ENCODE measurements at regions not wholly inside any gene's neighbourhood (a gene's known extent, or its start where the extent isn't known, plus 50 kb on each side); places are given as distances from the start of the nearest gene placed in this dataset.

GRCh38 chr1:56215086-56215485 is 364.3 kb downstream of the PLPP3 start:
- Histone ChIP-seq H3K9me3 (no peaks in the 10 kb centered on the region), H3K27me3 (no peaks in the 10 kb centered on the region), H3K27ac (no peak overlapping the region), H3K36me3 (ENCODE audit: low read depth, missing control alignments) (no peaks in the 10 kb centered on the region), H3K4me3 (no peak overlapping the region), H3K4me1 (no peaks in the 10 kb centered on the region)
- no peak for DNase-seq
- TF ChIP-seq POLR2A (IDR thresholded peaks at IDR 0.05) (no peak), CTCF (IDR thresholded peaks at IDR 0.05) (no peak)
- WGBS, 2 donors = 86 to 91% methylated on average over 3 of the region's 3 CpGs
- intact Hi-C loops (cut with DNase I; ENCODE audit: low total_unique reads) = no loop called here

GRCh38 chr1:56213068-56213467 is 366.3 kb downstream of the PLPP3 start:
- intact Hi-C loops (cut with DNase I; ENCODE audit: low total_unique reads) = no loop called here
- no peak for DNase-seq
- H3K27ac ChIP-seq = no peak overlapping the region
- no peaks in the 10 kb centered on the region for H3K4me1 ChIP-seq
- no peaks in the 10 kb centered on the region for H3K36me3 ChIP-seq (ENCODE audit: low read depth, missing control alignments)
- H3K4me3 ChIP-seq = no peak overlapping the region
- TF ChIP-seq POLR2A (IDR thresholded peaks at IDR 0.05) = no peak
- TF ChIP-seq CTCF (IDR thresholded peaks at IDR 0.05) = no peak
- no peaks in the 10 kb centered on the region for H3K27me3 ChIP-seq
- H3K9me3 ChIP-seq = no peaks in the 10 kb centered on the region

- intact Hi-C loops (cut with DNase I; ENCODE audit: low total_unique reads) = no loop called here
- no peak for DNase-seq
- Histone ChIP-seq H3K9me3 (no peaks in the 10 kb centered on the region), H3K4me3 (no peak overlapping the region), H3K36me3 (ENCODE audit: low read depth, missing control alignments) (no peaks in the 10 kb centered on the region), H3K27ac (no peak overlapping the region), H3K27me3 (no peaks in the 10 kb centered on the region), H3K4me1 (no peaks in the 10 kb centered on the region)
- TF ChIP-seq CTCF (IDR thresholded peaks at IDR 0.05) (no peak), POLR2A (IDR thresholded peaks at IDR 0.05) (no peak)
- WGBS, 2 donors = 96 to 97% methylated on average over 2 of the region's 2 CpGs
These were observed 367.2 kb downstream of the PLPP3 start for GRCh38 chr1:56212143-56212542.

GRCh38 chr1:56206391-56206790 is 373.0 kb downstream of the PLPP3 start:
- Histone ChIP-seq H3K4me1 (no peaks in the 10 kb centered on the region), H3K4me3 (no peak overlapping the region), H3K9me3 (no peaks in the 10 kb centered on the region), H3K27me3 (no peaks in the 10 kb centered on the region), H3K27ac (no peak overlapping the region), H3K36me3 (ENCODE audit: low read depth, missing control alignments) (no peaks in the 10 kb centered on the region)
- TF ChIP-seq POLR2A (IDR thresholded peaks at IDR 0.05) = no peak
- TF ChIP-seq CTCF (IDR thresholded peaks at IDR 0.05) = no peak
- DNase-seq = no peak
- intact Hi-C loops (cut with DNase I; ENCODE audit: low total_unique reads) = no loop called here
- WGBS, 2 donors = 85 to 90% methylated on average over 2 of the region's 2 CpGs

- WGBS, 2 donors = 94 to 100% methylated on average over 1 of the region's 1 CpG
- intact Hi-C loops (cut with DNase I; ENCODE audit: low total_unique reads) = no loop called here
These were observed 375.2 kb downstream of the PLPP3 start for GRCh38 chr1:56204206-56204605.

More at GRCh38 chr1:56204206-56204605, 375.2 kb downstream of the PLPP3 start:
- TF ChIP-seq POLR2A (IDR thresholded peaks at IDR 0.05) (no peak), CTCF (IDR thresholded peaks at IDR 0.05) (no peak)
- no peaks in the 10 kb centered on the region for H3K9me3 ChIP-seq
- H3K27ac ChIP-seq = no peak overlapping the region
- no peak overlapping the region for H3K4me3 ChIP-seq
- DNase-seq = no peak
- no peaks in the 10 kb centered on the region for H3K36me3 ChIP-seq (ENCODE audit: low read depth, missing control alignments)
- no peaks in the 10 kb centered on the region for H3K4me1 ChIP-seq
- H3K27me3 ChIP-seq = no peaks in the 10 kb centered on the region

Measured in testis (tissue), 2 donors.